KOPT-K1 (cell line): ENCODE measurements at regions not wholly inside any gene's neighbourhood (a gene's known extent, or its start where the extent isn't known, plus 50 kb on each side); places are given as distances from the start of the nearest gene placed in this dataset.
"Not testable (repeated sequence)": the region's sequence is repeated elsewhere in the genome, so short reads cannot be mapped to it uniquely, and the experiment has no call there.

ENCODE experiments used
- H3K27ac ChIP-seq: fragments of 200-600 bp; sonication (generic); 2 replicates; pipeline ENCODE4 v1.5.1; 2016; ENCODE audit warnings: antibody characterized with exemption, mild to moderate bottlenecking, low read depth, low read length; ENCODE audit not compliant: poor library complexity, severe bottlenecking
- H3K36me3 ChIP-seq: fragments of 200-600 bp; sonication (generic); 2 replicates; pipeline ENCODE4 v1.5.1; 2017; ENCODE audit warnings: antibody characterized with exemption, mild to moderate bottlenecking, low read length, moderate library complexity; ENCODE audit not compliant: insufficient read depth
- H3K9me3 ChIP-seq: fragments of 200-600 bp; sonication (generic); 2 replicates; pipeline ENCODE4 v1.5.1; 2017; ENCODE audit warnings: antibody characterized with exemption, low read length, mild to moderate bottlenecking; ENCODE audit not compliant: insufficient read depth, poor library complexity, severe bottlenecking

DNA sequence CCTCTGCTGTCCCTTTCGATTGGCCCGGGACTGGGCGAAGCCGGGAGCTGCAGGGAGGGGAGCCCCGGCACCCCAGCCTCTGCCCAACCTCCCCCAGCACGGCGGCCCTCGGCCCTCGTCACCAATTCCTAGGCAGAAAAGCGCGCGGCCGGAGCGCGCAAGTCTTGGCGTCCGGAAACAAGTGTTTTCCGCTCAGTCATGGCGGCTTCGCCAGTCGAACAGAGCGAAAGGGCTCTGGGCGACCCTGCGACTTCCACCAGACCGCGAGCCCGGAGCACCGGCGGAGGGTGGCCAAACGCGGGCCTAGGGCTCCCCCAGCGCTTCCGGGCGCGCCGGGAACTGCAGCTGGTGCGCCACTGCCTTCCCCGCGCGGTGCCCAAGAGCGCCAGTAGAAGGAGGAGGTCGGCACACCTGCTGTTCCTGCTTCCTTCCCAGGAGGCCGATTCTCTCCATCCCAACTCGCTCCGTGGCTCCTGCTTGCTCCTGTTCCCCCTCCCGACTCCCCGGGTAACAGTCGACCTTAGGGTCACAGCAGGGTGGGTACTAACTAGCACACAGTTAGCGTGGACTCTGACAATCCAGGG is 729.9 kb downstream of the ZWINT start:
- no peak overlapping the region for H3K27ac ChIP-seq
- no peaks in the 10 kb centered on the region for H3K36me3 ChIP-seq
- H3K9me3 ChIP-seq = peaks cover 5% of the 10 kb centered on the region

DNA sequence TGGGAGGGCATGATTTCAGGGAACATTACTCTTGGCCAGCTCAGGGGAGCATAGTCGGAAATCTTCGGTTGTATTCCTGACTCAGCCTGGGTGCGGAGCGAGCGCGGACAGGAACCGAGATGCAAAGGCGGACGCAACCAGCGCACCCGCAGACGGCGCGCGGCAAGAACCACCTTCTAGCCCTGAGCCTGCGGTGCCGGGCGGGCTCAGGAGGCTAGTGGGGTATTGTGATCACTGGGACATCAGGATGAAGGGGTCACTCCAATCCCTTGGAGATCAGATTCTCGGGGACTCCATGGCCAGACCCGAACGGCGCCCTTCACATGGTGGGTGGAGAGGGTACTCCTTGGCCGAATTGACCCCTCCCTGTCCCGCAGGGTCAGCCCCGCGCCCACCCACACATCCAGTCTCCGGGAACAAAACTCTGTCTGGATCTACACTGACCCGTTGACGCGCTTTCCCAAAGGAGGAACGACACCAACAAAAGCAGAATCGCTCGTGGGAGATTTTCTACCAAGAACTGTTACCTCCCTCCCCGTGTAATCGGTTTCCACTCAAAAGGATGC is 730.5 kb downstream of the ZWINT start:
- Histone ChIP-seq H3K36me3 (no peaks in the 10 kb centered on the region), H3K9me3 (peaks cover 5% of the 10 kb centered on the region), H3K27ac (no peak overlapping the region)

DNA sequence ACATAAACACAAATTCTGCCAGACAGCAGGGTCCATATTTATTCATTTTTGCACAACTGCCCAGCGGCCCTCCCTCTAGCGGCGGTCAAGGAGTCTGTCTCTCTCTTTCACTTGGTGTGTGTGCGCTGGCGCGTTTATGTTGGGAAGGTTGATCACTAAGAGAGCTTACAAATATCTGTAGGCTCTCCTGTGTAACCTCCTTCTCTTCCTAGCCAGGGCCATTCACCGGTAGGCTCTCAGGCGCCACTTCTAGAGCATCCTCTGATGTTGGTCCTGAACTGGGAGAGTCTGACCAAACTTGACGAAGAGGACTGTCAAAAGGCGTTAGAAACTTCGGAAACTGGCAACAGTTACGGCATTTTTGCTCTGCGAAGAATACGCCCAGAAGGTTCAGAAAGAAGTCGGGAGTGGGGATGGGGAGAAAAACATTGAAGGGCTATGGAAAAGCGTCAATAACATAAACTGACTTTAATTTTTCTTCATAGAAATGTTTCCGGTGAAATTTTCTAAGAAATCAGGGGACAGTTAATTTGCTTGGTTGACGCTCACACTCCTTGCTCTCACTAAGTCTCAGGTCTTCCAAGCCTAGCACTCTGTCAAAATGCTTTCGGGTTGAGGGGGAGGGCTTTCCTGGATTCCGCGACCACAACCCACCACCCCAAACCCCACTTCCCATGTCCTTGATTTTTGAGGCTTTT is 731.1 kb downstream of the ZWINT start:
- H3K36me3 ChIP-seq = no peaks in the 10 kb centered on the region
- peaks cover 5% of the 10 kb centered on the region for H3K9me3 ChIP-seq
- no peak overlapping the region for H3K27ac ChIP-seq

DNA sequence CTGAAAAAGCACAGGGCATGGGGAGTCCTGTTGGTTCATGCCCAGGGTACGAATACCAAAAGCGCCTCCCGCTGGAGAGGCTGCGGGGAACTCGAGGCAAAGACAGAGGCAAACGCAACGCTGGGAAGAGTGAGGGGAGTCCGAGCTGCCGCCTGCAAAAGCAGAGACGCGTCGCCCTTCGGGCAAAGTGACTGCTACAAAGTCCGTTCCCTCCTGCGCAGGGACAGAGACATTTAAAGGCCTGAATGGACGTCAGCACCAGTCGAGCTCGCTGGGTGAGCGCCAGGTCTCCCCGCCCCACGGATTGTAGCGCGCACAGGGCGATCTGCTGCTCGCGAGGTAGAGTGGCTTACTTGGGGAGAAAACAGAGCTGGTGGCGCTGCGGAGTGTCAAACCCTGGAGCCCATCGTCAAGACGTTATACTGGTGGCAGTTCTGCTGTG is 732.8 kb downstream of the ZWINT start:
- H3K27ac ChIP-seq = no peak overlapping the region
- peaks cover 5% of the 10 kb centered on the region for H3K9me3 ChIP-seq
- H3K36me3 ChIP-seq = no peaks in the 10 kb centered on the region

DNA sequence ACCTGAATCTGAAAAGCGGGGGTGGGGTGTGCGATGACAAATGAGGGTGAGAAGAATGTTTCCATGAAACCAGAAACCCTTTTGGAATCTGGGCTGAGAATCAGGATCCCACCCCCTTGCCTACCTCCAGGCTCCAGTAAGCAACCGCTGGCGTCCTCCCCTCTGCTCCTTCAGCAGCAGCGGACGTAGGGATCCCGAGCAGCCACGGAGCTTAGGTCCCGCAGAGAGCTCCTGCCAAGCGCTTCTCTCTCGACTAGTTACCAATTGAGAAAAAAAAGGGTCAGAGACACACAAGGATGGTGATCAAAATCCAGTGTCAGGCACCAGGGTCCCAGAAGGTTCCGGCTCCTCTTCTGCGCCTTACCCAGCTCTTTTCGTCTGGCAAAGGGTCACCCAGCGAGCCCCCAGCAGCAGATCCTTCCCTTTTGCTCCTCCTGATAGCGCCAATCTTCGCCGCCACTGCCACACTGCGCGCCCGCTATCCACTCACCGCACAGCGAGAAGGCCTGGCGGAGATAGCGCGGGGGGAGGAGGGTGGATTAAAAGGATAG is 733.5 kb downstream of the ZWINT start:
- no peaks in the 10 kb centered on the region for H3K36me3 ChIP-seq
- peaks cover 5% of the 10 kb centered on the region for H3K9me3 ChIP-seq
- no peak overlapping the region for H3K27ac ChIP-seq

DNA sequence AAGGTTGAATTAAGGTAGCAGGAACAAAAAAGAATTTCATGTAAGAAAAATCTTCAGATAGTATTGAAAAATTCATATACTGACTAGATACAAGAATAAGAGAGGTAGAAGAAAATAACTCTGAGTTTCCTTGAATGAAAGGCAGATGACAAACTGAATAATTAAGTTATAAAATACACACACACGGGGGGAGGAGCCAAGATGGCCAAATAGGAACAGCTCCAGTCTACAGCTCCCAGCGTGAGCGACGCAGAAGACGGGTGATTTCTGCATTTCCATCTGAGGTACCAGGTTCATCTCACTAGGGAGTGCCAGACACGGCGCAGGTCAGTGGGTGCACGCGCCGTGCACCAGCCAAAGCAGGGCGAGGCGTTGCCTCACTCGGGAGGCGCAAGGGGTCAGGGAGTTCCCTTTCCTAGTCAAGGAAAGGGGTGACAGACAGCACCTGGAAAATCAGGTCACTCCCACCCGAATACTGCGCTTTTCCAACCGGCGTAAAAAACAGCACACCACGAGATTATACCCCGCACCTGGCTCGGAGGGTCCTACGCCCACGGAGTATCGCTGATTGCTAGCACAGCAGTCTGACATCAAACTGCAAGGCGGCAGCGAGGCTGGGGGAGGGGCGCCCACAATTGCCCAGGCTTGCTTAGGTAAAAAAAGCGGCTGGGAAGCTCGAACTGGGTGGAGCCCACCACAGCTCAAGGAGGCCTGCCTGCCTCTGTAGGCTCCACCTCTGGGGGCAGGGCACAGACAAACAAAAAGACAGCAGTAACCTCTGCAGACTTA is 759.2 kb downstream of the ZWINT start:
- H3K36me3 ChIP-seq, H3K27ac ChIP-seq, H3K9me3 ChIP-seq: not testable (repeated sequence)

DNA sequence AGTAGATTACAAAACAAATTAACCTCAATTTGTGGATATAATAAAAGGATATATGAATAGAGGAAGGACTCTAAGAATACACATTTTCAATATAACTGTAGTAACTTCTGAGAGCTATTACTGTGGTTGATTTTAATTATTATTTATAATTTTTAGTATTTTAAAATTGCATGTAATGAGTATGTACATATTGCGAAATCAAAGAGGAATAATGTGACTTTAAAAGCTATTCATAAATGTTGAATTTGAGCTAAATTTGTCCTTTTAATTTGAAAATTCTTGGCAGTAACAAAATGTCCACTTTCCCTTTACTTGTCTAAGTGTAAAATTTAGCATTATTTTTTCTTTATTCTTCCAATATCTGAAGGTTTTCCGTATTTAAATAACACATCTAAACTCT is 750.6 kb upstream of the PCDH15 start:
- Histone ChIP-seq H3K36me3 (no peaks in the 10 kb centered on the region), H3K9me3 (no peaks in the 10 kb centered on the region), H3K27ac (no peak overlapping the region)

DNA sequence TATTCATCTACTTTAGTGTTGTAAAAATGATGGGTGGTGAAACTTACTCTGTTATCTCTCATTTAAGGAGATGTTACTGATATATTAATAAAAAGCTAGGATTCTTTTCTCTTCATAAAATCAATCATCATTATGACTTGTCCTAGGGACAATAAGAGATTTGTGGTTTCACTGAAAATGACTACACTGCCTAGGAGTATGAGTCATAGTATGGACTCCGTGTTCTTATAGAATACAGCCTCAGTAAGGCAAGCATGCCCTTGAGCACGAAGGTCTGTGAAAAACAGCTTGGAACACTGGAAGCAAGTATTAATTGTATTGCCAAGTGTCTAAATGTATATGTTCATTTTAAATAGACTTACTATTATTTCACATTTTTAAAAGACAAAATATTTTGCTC is 749.2 kb upstream of the PCDH15 start:
- no peaks in the 10 kb centered on the region for H3K36me3 ChIP-seq
- H3K9me3 ChIP-seq = no peaks in the 10 kb centered on the region
- no peak overlapping the region for H3K27ac ChIP-seq

DNA sequence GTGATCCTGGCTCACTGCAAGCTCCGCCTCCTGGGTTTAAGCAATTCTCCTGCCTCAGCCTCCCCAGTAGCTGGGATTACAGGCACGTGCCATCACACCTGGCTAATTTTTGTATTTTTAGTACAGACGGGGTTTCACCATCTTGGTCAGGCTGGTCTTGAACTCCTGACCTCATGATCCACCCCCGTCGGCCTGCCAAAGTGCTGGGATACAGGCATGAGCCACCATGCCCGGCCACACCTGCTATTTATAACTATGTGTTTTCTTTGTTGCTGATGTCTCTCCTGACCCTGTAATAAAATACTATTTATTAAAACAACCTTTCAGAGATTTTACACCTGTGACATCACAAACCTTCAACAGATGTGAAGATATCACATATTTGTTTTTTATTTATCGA is 736.5 kb upstream of the PCDH15 start:
- H3K9me3 ChIP-seq, H3K36me3 ChIP-seq: not testable (repeated sequence)

DNA sequence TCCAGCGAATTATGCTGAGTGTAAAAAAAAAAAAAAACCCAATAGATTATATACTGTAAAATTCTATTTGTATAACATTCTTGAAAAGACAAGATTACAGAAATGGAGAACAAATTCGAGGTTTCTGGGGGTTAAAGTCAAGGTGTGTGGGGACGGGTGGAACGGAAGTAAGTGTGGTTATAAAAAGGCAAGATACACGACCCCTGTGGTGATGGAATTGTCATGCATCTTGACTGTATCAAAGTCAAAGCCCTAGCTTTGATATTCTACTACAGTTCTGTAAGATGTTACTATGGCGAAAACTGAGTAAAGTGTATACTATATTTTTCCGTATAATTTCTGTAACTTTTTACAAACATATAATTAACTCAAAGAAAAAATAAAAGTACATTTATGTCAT is 718.2 kb upstream of the PCDH15 start:
- no peaks in the 10 kb centered on the region for H3K9me3 ChIP-seq
- H3K27ac ChIP-seq = peak overlapping the region; percentile 60
- H3K36me3 ChIP-seq = no peaks in the 10 kb centered on the region

More for the DNA sequence above, 736.5 kb upstream of the PCDH15 start:
- not testable (repeated sequence) for H3K27ac ChIP-seq

DNA sequence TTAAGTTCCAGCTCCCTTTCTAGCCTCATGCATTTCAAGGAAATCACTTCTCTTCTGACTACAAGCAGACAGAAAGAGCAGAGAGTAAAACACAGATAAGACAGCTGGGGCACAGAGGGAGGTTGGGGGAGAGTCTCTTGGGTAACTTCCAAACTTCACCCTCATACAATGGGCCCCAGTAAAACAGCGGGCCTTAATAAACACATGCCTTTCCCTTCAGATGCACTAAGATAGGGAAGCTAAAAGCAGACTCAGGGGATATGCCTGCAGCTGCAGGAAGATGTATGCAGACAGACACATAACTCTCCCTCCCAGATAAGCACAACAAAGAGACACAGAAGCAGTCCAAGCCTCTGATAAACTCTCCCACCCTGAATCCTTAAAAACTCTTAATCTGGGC is 717.4 kb upstream of the PCDH15 start:
- not testable (repeated sequence) for H3K9me3 ChIP-seq, H3K36me3 ChIP-seq
- H3K27ac ChIP-seq = peak overlapping the region; percentile 60

DNA sequence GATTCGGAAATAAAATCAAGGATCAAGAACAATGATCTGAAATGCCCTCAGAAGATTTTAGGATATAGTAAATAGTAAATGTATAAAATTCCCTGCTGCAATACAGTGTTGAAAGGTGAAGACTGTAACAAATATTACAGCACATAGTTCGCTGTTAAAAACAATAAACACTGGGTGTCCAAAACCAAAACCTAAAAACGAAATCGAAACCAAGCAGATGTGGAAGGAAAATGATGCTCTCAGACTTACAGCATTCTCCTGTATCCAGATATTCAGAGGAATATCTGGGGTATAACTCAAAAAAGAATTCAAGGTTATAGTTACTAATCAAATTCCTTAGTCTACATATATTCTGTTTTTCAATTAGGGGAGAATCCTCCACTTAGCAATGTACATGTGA is 708.1 kb upstream of the PCDH15 start:
- no peaks in the 10 kb centered on the region for H3K9me3 ChIP-seq
- H3K36me3 ChIP-seq = no peaks in the 10 kb centered on the region
- peak overlapping the region; percentile 31 for H3K27ac ChIP-seq

DNA sequence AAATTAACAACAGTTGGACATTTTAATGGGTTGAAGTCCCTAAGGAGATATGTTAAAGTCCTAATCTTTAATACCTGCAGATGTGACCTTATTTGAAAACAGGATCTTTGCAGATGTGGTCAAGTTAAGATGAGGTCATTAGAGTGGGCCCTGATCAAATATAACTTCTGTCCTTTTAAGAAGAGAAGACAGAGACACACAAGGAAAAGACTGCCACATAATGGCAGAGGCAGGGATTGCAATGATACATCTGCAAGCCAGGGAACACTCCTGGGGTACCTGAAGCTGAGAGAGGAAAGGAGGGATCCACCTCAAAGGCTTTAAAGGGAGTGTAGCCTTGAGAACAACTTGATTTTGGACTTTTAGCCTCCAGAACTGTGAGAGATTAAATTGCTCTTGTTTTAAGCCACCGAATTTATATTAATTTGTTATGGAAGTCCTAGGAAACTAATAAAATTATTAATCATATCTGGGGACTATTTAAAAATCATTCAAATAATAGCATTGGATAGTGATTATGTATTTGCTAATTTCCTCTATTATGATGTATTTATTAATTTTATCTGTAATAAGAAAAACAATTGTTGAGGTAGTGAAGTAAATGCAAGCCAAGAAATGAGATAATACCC is 700.0 kb upstream of the PCDH15 start:
- Histone ChIP-seq H3K36me3 (no peaks in the 10 kb centered on the region), H3K27ac (no peak overlapping the region), H3K9me3 (no peaks in the 10 kb centered on the region)

DNA sequence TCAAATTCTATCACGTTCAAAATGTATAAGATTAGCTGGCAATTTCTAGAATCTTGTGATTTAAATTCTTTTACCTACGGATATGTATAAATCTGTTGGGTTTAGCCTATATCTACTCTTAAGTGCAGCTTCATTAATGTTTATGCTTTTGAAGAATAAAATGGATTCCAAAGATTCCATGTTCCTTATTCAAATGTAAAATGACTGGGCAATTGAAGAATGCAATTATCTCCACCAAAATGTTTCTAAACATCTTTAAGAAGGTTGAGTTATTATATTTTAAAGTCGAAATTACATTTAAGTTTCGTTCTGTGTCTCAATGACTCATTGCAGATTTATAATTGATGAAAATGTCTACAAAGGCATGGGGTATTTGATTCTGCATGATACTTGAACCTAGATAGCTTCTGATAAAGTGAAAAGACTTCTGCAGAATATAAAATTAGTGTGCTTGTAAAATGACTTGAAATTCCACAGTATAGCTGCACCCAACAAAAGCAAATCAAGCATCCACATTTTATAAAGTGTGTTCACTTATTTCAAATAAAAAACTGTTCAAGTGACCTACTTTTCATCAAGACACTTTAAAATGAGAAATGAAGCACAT is 697.0 kb upstream of the PCDH15 start:
- no peaks in the 10 kb centered on the region for H3K9me3 ChIP-seq
- H3K27ac ChIP-seq = no peak overlapping the region
- H3K36me3 ChIP-seq = no peaks in the 10 kb centered on the region
